ENCODE measurements at regions not wholly inside any gene's neighbourhood (a gene's known extent, or its start where the extent isn't known, plus 50 kb on each side); places are given as distances from the start of the nearest gene placed in this dataset.

GRCh38 chr6:134532694-134533624, 215.0 kb upstream of the SGK1 start:
- H3K9me3 ChIP-seq (ENCODE audit: control insufficient read depth in 2 of 2, low read length in 2 of 2): no peaks in the 10 kb centered on the region
- Mint-ChIP-seq H3K27ac (peak overlapping the region in 1 of 3 donors; percentile 67), H3K4me3 (no peak overlapping the region), H3K27me3 (no peaks in the 10 kb centered on the region), H3K4me1 (peaks cover 0 to 18% (median 5%) of the 10 kb centered on the region in 4 donors), H3K36me3 (no peaks in the 10 kb centered on the region), H3K9me3 (peaks cover 0 to 3% (median 0%) of the 10 kb centered on the region in 7 donors)
- ATAC-seq (ENCODE audit: low read depth in 2 of 2) (no peak), DNase-seq (no peak)
- H3K27me3 ChIP-seq (ENCODE audit: control insufficient read depth, insufficient read depth, low read length): no peaks in the 10 kb centered on the region
- no peaks in the 10 kb centered on the region for H3K4me1 ChIP-seq (ENCODE audit: control insufficient read depth, insufficient read depth, low read length, poor library complexity, severe bottlenecking)
- H3K27ac ChIP-seq (ENCODE audit: insufficient read depth, low read length, poor library complexity, severe bottlenecking): no peak overlapping the region
- no peaks in the 10 kb centered on the region for H3K36me3 ChIP-seq (ENCODE audit: control insufficient read depth, insufficient read depth, low read length)
- H3K4me3 ChIP-seq (ENCODE audit: low read depth, low read length): no peak overlapping the region

- Histone ChIP-seq H3K9me3 (ENCODE audit: control insufficient read depth in 2 of 2, low read length in 2 of 2) (no peaks in the 10 kb centered on the region), H3K4me3 (ENCODE audit: low read depth, low read length) (no peak overlapping the region), H3K4me1 (ENCODE audit: control insufficient read depth, insufficient read depth, low read length, poor library complexity, severe bottlenecking) (no peaks in the 10 kb centered on the region), H3K27ac (ENCODE audit: insufficient read depth, low read length, poor library complexity, severe bottlenecking) (no peak overlapping the region), H3K27me3 (ENCODE audit: control insufficient read depth, insufficient read depth, low read length) (no peaks in the 10 kb centered on the region), H3K36me3 (ENCODE audit: control insufficient read depth, insufficient read depth, low read length) (no peaks in the 10 kb centered on the region)
- H3K36me3 Mint-ChIP-seq: no peaks in the 10 kb centered on the region
- H3K4me3 Mint-ChIP-seq: no peak overlapping the region
- DNase-seq: no peak
- no peak for ATAC-seq (ENCODE audit: low read depth in 2 of 2)
- peaks cover 0 to 3% (median 0%) of the 10 kb centered on the region in 7 donors for H3K9me3 Mint-ChIP-seq
- peak overlapping the region in 1 of 3 donors; percentile 2 for H3K27ac Mint-ChIP-seq
- no peaks in the 10 kb centered on the region for H3K27me3 Mint-ChIP-seq
- peaks cover 0 to 24% (median 5%) of the 10 kb centered on the region in 4 donors for H3K4me1 Mint-ChIP-seq
Measured at GRCh38 chr6:134531611-134532010, 213.7 kb upstream of the SGK1 start.

- H3K9me3 ChIP-seq (ENCODE audit: control insufficient read depth in 2 of 2, low read length in 2 of 2): no peaks in the 10 kb centered on the region
- H3K4me1 ChIP-seq (ENCODE audit: control insufficient read depth, insufficient read depth, low read length, poor library complexity, severe bottlenecking): no peaks in the 10 kb centered on the region
- no peak overlapping the region for H3K27ac ChIP-seq (ENCODE audit: insufficient read depth, low read length, poor library complexity, severe bottlenecking)
- DNase-seq (no peak), ATAC-seq (ENCODE audit: low read depth in 2 of 2) (no peak)
- Mint-ChIP-seq H3K9me3 (peaks cover 0 to 3% (median 0%) of the 10 kb centered on the region in 7 donors), H3K36me3 (no peaks in the 10 kb centered on the region), H3K4me1 (peaks cover 0 to 24% (median 5%) of the 10 kb centered on the region in 4 donors), H3K27ac (peak overlapping the region in 1 of 3 donors; percentile 2), H3K27me3 (no peaks in the 10 kb centered on the region), H3K4me3 (no peak overlapping the region)
- no peak overlapping the region for H3K4me3 ChIP-seq (ENCODE audit: low read depth, low read length)
- H3K36me3 ChIP-seq (ENCODE audit: control insufficient read depth, insufficient read depth, low read length): no peaks in the 10 kb centered on the region
- no peaks in the 10 kb centered on the region for H3K27me3 ChIP-seq (ENCODE audit: control insufficient read depth, insufficient read depth, low read length)
Measured at GRCh38 chr6:134531188-134531551, 213.3 kb upstream of the SGK1 start.

- Histone ChIP-seq H3K27me3 (ENCODE audit: control insufficient read depth, insufficient read depth, low read length) (no peaks in the 10 kb centered on the region), H3K4me1 (ENCODE audit: control insufficient read depth, insufficient read depth, low read length, poor library complexity, severe bottlenecking) (no peaks in the 10 kb centered on the region), H3K9me3 (ENCODE audit: control insufficient read depth in 2 of 2, low read length in 2 of 2) (no peaks in the 10 kb centered on the region), H3K4me3 (ENCODE audit: low read depth, low read length) (no peak overlapping the region), H3K36me3 (ENCODE audit: control insufficient read depth, insufficient read depth, low read length) (no peaks in the 10 kb centered on the region), H3K27ac (ENCODE audit: insufficient read depth, low read length, poor library complexity, severe bottlenecking) (no peak overlapping the region)
- Mint-ChIP-seq H3K36me3 (no peaks in the 10 kb centered on the region), H3K27ac (no peak overlapping the region), H3K9me3 (peaks cover 0 to 3% (median 0%) of the 10 kb centered on the region in 7 donors), H3K4me3 (no peak overlapping the region), H3K27me3 (no peaks in the 10 kb centered on the region), H3K4me1 (peaks cover 0 to 19% (median 4%) of the 10 kb centered on the region in 4 donors)
- DNase-seq (no peak), ATAC-seq (ENCODE audit: low read depth in 2 of 2) (no peak)
Measured at GRCh38 chr6:134529921-134530320, 212.0 kb upstream of the SGK1 start.

- H3K36me3 Mint-ChIP-seq: no peaks in the 10 kb centered on the region
- DNase-seq (no peak), ATAC-seq (ENCODE audit: low read depth in 2 of 2) (no peak)
- H3K4me3 ChIP-seq (ENCODE audit: low read depth, low read length): no peak overlapping the region
- no peaks in the 10 kb centered on the region for H3K36me3 ChIP-seq (ENCODE audit: control insufficient read depth, insufficient read depth, low read length)
- peak overlapping the region in 1 of 4 donors; percentile 56 for H3K4me3 Mint-ChIP-seq
- H3K4me1 Mint-ChIP-seq: peaks cover 0 to 14% (median 1%) of the 10 kb centered on the region in 4 donors
- H3K27me3 ChIP-seq (ENCODE audit: control insufficient read depth, insufficient read depth, low read length): no peaks in the 10 kb centered on the region
- H3K4me1 ChIP-seq (ENCODE audit: control insufficient read depth, insufficient read depth, low read length, poor library complexity, severe bottlenecking): no peaks in the 10 kb centered on the region
- H3K27ac ChIP-seq (ENCODE audit: insufficient read depth, low read length, poor library complexity, severe bottlenecking): no peak overlapping the region
- no peak overlapping the region for H3K27ac Mint-ChIP-seq
- H3K9me3 ChIP-seq (ENCODE audit: control insufficient read depth in 2 of 2, low read length in 2 of 2): no peaks in the 10 kb centered on the region
- H3K27me3 Mint-ChIP-seq: no peaks in the 10 kb centered on the region
- H3K9me3 Mint-ChIP-seq: peaks cover 0 to 3% (median 0%) of the 10 kb centered on the region in 7 donors
Measured at GRCh38 chr6:134529305-134529704, 211.4 kb upstream of the SGK1 start.

GRCh38 chr6:134527108-134527787, 209.3 kb upstream of the SGK1 start:
- Mint-ChIP-seq H3K27ac (no peak overlapping the region), H3K4me1 (peaks cover 0 to 22% (median 6%) of the 10 kb centered on the region in 4 donors)

GRCh38 chr6:134525190-134525868, 207.4 kb upstream of the SGK1 start:
- no peak overlapping the region for H3K4me3 Mint-ChIP-seq
- no peaks in the 10 kb centered on the region for H3K27me3 ChIP-seq (ENCODE audit: control insufficient read depth, insufficient read depth, low read length)
- H3K4me1 ChIP-seq (ENCODE audit: control insufficient read depth, insufficient read depth, low read length, poor library complexity, severe bottlenecking): no peaks in the 10 kb centered on the region
- peaks cover 0 to 1% (median 0%) of the 10 kb centered on the region in 7 donors for H3K9me3 Mint-ChIP-seq
- H3K4me1 Mint-ChIP-seq: peaks cover 0 to 22% (median 9%) of the 10 kb centered on the region in 4 donors
- no peaks in the 10 kb centered on the region for H3K36me3 Mint-ChIP-seq
- H3K9me3 ChIP-seq (ENCODE audit: control insufficient read depth in 2 of 2, low read length in 2 of 2): no peaks in the 10 kb centered on the region
- DNase-seq: no peak
- peak overlapping the region in 1 of 3 donors; percentile 71 for H3K27ac Mint-ChIP-seq
- ATAC-seq (ENCODE audit: low read depth in 2 of 2): no peak
- no peaks in the 10 kb centered on the region for H3K27me3 Mint-ChIP-seq
- H3K36me3 ChIP-seq (ENCODE audit: control insufficient read depth, insufficient read depth, low read length): no peaks in the 10 kb centered on the region
- H3K4me3 ChIP-seq (ENCODE audit: low read depth, low read length): no peak overlapping the region
- H3K27ac ChIP-seq (ENCODE audit: insufficient read depth, low read length, poor library complexity, severe bottlenecking): no peak overlapping the region

More at GRCh38 chr6:134527108-134527787, 209.3 kb upstream of the SGK1 start:
- no peaks in the 10 kb centered on the region for H3K27me3 Mint-ChIP-seq
- ATAC-seq (ENCODE audit: low read depth in 2 of 2) (no peak), DNase-seq (no peak)
- peaks cover 0 to 1% (median 0%) of the 10 kb centered on the region in 7 donors for H3K9me3 Mint-ChIP-seq
- no peaks in the 10 kb centered on the region for H3K36me3 ChIP-seq (ENCODE audit: control insufficient read depth, insufficient read depth, low read length)
- H3K4me3 ChIP-seq (ENCODE audit: low read depth, low read length): no peak overlapping the region
- no peaks in the 10 kb centered on the region for H3K4me1 ChIP-seq (ENCODE audit: control insufficient read depth, insufficient read depth, low read length, poor library complexity, severe bottlenecking)
- H3K36me3 Mint-ChIP-seq: no peaks in the 10 kb centered on the region
- H3K27me3 ChIP-seq (ENCODE audit: control insufficient read depth, insufficient read depth, low read length): no peaks in the 10 kb centered on the region
- H3K27ac ChIP-seq (ENCODE audit: insufficient read depth, low read length, poor library complexity, severe bottlenecking): no peak overlapping the region
- no peak overlapping the region for H3K4me3 Mint-ChIP-seq
- H3K9me3 ChIP-seq (ENCODE audit: control insufficient read depth in 2 of 2, low read length in 2 of 2): no peaks in the 10 kb centered on the region

Measured in CD4-positive, CD25-positive, alpha-beta regulatory T cell (primary cell).